NT2/D1 (cell line): ENCODE measurements at regions not wholly inside any gene's neighbourhood (a gene's known extent, or its start where the extent isn't known, plus 50 kb on each side); places are given as distances from the start of the nearest gene placed in this dataset.

Source experiments
- DNase-seq: peaks from one replicate; pipeline ENCODE4 v3.0.0-alpha.2; 2011; ENCODE audit warnings: low read depth, low spot score
- H3K27me3 ChIP-seq: 2 replicates; pipeline ENCODE4 v1.6.0; 2011; ENCODE audit warnings: mild to moderate bottlenecking; ENCODE audit not compliant: insufficient read length, insufficient read depth
- H3K36me3 ChIP-seq: 2 replicates; pipeline ENCODE4 v1.6.1; 2011; ENCODE audit warnings: mild to moderate bottlenecking, low read length, mixed read lengths; ENCODE audit not compliant: insufficient read depth, insufficient read length
- H3K4me1 ChIP-seq: 2 replicates; pipeline ENCODE4 v1.5.1; 2011; ENCODE audit not compliant: insufficient read depth, insufficient read length
- H3K4me3 ChIP-seq: 2 replicates; pipeline ENCODE4 v1.5.1; 2011; ENCODE audit warnings: low read depth; ENCODE audit not compliant: insufficient read length
- H3K9ac ChIP-seq: 2 replicates; pipeline ENCODE4 v1.6.0; 2011; ENCODE audit warnings: low read depth; ENCODE audit not compliant: insufficient read length
- H3K9me3 ChIP-seq: 2 replicates; pipeline ENCODE4 v1.5.1; 2011; ENCODE audit warnings: mild to moderate bottlenecking, low read length; ENCODE audit not compliant: insufficient read depth
- SUZ12 ChIP-seq: IDR thresholded peaks from 2 replicates; pipeline ENCODE4 v1.6.1; 2011; ENCODE audit not compliant: insufficient read length, insufficient read depth; ENCODE audit errors: extremely low read depth
- YY1 ChIP-seq: IDR thresholded peaks from 2 replicates; pipeline ENCODE4 v1.6.1; 2011; ENCODE audit not compliant: insufficient read length, insufficient read depth
- ZNF274 ChIP-seq: IDR thresholded peaks from 2 replicates; pipeline ENCODE4 v1.6.1; 2011; ENCODE audit warnings: mild to moderate bottlenecking, low read depth, low read length

DNA sequence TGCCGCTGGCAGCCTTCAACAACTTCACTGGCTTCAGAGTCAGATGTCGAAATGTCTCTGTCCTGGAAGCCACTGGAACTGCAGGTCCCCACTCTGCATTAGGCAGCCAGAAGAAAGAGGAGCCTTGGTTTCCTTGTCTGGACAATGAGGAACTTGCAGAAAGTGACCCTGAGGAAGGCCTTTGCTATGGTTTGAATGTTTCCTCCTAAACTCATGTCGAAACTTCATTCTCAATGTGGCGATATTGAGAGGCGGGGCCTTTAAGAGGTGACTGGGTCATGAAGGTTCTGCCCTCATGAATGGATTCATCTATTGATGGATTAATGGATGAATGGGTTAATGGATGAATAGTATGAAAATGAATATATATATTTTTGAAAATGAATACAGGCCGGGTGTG is 61.6 kb upstream of the GPR26 start:
- no peaks in the 10 kb centered on the region for H3K36me3 ChIP-seq
- H3K9me3 ChIP-seq, result no peaks in the 10 kb centered on the region
- no peak overlapping the region for H3K4me3 ChIP-seq
- peaks cover 3% of the 10 kb centered on the region for H3K4me1 ChIP-seq
- no peaks in the 10 kb centered on the region for H3K27me3 ChIP-seq
- no peak for DNase-seq
- TF ChIP-seq YY1 (no peak), ZNF274 (no peak), SUZ12 (no peak)
- H3K9ac ChIP-seq, result no peak overlapping the region

DNA sequence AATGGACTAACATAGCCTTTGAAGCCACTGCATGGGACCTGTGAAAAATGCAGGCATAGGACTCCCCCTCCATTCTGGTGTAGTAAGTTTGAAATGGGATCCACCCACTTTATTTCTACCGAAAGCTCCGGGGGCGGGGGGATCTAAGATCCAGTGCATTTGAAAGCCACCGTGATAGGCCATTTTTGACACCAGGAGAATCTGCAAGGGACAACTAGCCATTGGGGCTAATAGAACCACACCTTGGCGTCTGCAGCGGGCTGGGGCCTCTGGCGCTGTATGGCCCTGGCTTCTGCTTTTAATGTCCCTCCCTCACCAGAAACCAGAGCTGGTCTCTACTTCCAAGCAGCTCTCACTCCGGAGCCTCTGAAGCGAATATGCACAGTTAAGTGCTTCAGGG is 60.1 kb upstream of the GPR26 start:
- H3K4me3 ChIP-seq, result no peak overlapping the region
- TF ChIP-seq ZNF274, result no peak
- no peak for TF ChIP-seq YY1
- no peak for TF ChIP-seq SUZ12
- no peak overlapping the region for H3K9ac ChIP-seq
- H3K36me3 ChIP-seq, result no peaks in the 10 kb centered on the region
- DNase-seq, result no peak
- no peaks in the 10 kb centered on the region for H3K9me3 ChIP-seq
- H3K4me1 ChIP-seq, result peaks cover 3% of the 10 kb centered on the region
- no peaks in the 10 kb centered on the region for H3K27me3 ChIP-seq

DNA sequence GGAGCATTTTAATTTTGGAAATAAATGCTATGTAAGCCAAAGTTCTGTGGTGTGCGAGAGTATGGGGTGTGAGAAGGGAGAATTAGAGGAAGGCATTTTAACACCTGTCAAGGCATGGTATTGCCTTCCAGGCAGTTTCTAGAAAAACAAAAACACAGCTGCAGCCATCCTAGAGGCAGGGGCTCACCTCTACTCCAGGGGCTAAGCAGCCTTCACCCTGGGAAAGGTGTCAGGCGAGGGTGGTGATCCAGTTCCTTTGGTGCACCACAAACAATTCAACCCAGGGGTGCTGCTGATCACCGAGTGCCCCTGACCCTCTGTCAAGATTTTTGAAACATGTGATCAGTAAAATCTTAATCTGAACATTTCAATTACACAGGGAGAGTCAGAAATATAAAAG is 59.2 kb upstream of the GPR26 start:
- peaks cover 3% of the 10 kb centered on the region for H3K4me1 ChIP-seq
- no peak for TF ChIP-seq ZNF274
- TF ChIP-seq YY1, result no peak
- TF ChIP-seq SUZ12, result no peak
- no peaks in the 10 kb centered on the region for H3K27me3 ChIP-seq
- H3K9me3 ChIP-seq, result no peaks in the 10 kb centered on the region
- no peaks in the 10 kb centered on the region for H3K36me3 ChIP-seq
- DNase-seq, result no peak
- H3K9ac ChIP-seq, result peak overlapping the region; percentile 45
- H3K4me3 ChIP-seq, result no peak overlapping the region

DNA sequence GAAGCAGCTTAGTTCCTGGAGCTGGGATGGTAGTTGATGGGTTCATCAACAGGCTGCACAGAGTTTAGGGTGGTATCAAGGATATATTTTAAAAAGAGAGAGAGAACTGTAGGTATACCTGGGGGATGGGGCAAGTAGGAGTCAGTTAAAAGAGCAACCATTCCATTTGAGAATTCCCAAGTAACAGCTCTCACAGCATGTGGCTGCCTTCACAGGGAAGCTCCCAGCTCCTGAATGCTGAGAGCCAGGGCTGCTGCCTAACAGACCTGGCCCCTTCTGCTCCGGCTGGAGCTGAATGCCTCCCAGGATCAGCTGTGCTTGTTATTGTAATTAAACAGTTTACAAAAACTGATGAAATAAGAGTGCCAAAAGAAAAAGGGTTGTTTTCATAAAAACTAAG is 58.8 kb upstream of the GPR26 start:
- no peaks in the 10 kb centered on the region for H3K36me3 ChIP-seq
- peaks cover 3% of the 10 kb centered on the region for H3K4me1 ChIP-seq
- H3K27me3 ChIP-seq, result no peaks in the 10 kb centered on the region
- H3K9me3 ChIP-seq, result no peaks in the 10 kb centered on the region
- no peak for TF ChIP-seq YY1
- no peak for TF ChIP-seq SUZ12
- TF ChIP-seq ZNF274, result no peak
- no peak overlapping the region for H3K9ac ChIP-seq
- DNase-seq, result peak; percentile 77
- H3K4me3 ChIP-seq, result no peak overlapping the region

DNA sequence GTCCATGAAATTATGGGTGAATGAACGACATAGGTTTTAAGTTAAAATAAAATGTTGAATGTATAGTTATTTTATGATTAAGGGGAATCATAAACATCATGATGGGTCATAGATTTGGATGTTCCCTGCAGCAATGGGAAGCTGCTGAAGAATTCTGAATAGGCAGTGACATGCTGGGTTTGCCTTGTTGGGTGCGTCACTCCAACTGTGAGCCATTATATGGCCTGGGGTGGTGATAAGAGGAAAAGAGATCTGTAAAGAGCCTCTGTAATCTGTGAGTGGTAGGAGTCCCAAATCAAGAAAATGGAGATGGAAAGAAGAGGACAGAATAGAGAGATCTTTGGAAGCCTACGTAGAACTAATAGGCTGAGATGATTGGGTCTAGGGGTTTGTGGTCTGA is 58.1 kb upstream of the GPR26 start:
- no peak overlapping the region for H3K9ac ChIP-seq
- DNase-seq, result no peak
- no peaks in the 10 kb centered on the region for H3K27me3 ChIP-seq
- H3K4me1 ChIP-seq, result peaks cover 3% of the 10 kb centered on the region
- H3K9me3 ChIP-seq, result no peaks in the 10 kb centered on the region
- H3K36me3 ChIP-seq, result no peaks in the 10 kb centered on the region
- no peak overlapping the region for H3K4me3 ChIP-seq
- TF ChIP-seq ZNF274, result no peak
- TF ChIP-seq YY1, result no peak
- no peak for TF ChIP-seq SUZ12

DNA sequence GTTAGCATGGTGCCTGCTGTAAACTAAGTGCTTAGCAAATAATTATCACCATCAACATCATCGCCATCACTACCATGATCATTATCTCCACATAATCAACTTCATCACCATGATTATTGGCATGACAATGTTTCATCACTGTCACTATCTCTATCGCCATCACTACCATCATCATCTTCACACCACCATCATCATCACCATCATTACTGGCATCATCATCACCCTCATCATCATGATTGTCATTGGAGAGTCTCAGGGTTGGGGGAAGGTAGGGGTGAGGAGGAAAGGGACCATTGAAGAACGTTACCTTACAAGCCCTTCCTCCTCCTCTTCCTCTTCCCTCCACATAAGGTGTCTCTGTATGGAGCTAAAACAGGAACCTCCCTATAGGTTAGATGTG is 54.9 kb upstream of the GPR26 start:
- TF ChIP-seq ZNF274, result no peak
- TF ChIP-seq SUZ12, result no peak
- TF ChIP-seq YY1, result no peak
- H3K9ac ChIP-seq, result no peak overlapping the region
- no peaks in the 10 kb centered on the region for H3K36me3 ChIP-seq
- H3K9me3 ChIP-seq, result no peaks in the 10 kb centered on the region
- DNase-seq, result no peak
- no peaks in the 10 kb centered on the region for H3K4me1 ChIP-seq
- H3K27me3 ChIP-seq, result no peaks in the 10 kb centered on the region
- H3K4me3 ChIP-seq, result no peak overlapping the region

DNA sequence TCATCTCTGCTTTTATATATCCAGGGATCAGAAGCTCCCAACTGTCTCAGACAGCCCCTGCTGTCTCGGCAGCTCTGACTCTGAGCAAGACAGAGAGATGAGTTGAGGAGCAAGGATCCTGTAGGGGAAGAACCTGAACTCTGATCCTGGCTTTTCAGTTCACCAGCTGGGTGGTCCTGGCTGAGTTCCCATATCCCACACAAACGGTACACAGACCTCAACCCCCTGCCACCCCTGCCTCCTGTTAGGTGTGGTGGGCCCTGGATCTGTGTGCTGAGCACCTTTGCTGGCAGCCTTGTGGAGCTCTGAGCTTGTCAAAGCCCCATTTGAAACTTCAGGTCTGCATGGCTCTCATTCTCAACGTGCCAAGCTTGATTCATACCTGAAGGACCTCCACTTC is 54.3 kb upstream of the GPR26 start:
- Histone ChIP-seq H3K9me3 (no peaks in the 10 kb centered on the region), H3K4me3 (no peak overlapping the region), H3K9ac (no peak overlapping the region), H3K36me3 (no peaks in the 10 kb centered on the region), H3K27me3 (no peaks in the 10 kb centered on the region), H3K4me1 (no peaks in the 10 kb centered on the region)
- TF ChIP-seq YY1 (no peak), SUZ12 (no peak), ZNF274 (no peak)
- no peak for DNase-seq

DNA sequence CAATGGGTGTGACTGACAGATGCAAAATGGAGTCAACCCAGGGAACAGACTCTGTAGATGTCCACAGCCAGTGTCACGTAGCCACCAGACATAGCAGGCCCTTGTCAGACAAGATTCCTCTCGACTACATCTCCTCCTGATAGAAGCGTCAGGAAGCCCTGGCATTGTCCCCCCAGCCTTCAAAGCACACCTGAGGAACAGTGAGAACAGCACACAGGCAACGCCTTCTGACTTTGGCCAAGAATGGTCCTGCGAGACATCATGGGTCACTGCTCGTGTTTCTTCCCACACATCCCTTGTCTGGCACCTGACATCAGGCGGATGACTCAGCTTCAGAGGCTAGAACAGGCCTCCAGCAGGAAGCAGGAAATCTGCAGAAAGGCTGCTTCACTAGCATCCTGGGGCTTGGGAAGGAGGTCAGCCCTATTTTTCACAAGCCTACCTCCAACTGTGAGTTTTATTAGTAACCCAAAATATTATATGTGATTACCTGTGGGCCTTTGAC is 52.8 kb upstream of the GPR26 start:
- H3K4me3 ChIP-seq, result no peak overlapping the region
- no peak overlapping the region for H3K9ac ChIP-seq
- no peaks in the 10 kb centered on the region for H3K9me3 ChIP-seq
- no peaks in the 10 kb centered on the region for H3K4me1 ChIP-seq
- TF ChIP-seq SUZ12 (no peak), ZNF274 (no peak), YY1 (no peak)
- H3K36me3 ChIP-seq, result no peaks in the 10 kb centered on the region
- no peak for DNase-seq
- no peaks in the 10 kb centered on the region for H3K27me3 ChIP-seq
